ENCODE measurements at regions not wholly inside any gene's neighbourhood (a gene's known extent, or its start where the extent isn't known, plus 50 kb on each side); places are given as distances from the start of the nearest gene placed in this dataset.

- no peak for TF ChIP-seq MAX (IDR thresholded peaks at IDR 0.05)
- TF ChIP-seq USF1 (IDR thresholded peaks at IDR 0.05) = no peak
- no peak for TF ChIP-seq CREB1 (IDR thresholded peaks at IDR 0.05; ENCODE audit: low read depth)
- no peak for TF ChIP-seq TAF1 (IDR thresholded peaks at IDR 0.05; ENCODE audit: low read depth)
- TF ChIP-seq EP300 (IDR thresholded peaks at IDR 0.05; ENCODE audit: borderline replicate concordance) = no peak
Observed at GRCh38 chr13:106108346-106108745, 427.1 kb downstream of the EFNB2 start.
